Neutrophil (primary cell): ENCODE measurements at regions not wholly inside any gene's neighbourhood (a gene's known extent, or its start where the extent isn't known, plus 50 kb on each side); places are given as distances from the start of the nearest gene placed in this dataset.

Experiments
- H3K27ac ChIP-seq: fragments of 200-600 bp; sonication (generic); 2 replicates; pipeline ENCODE4 v1.5.1; 2016; ENCODE audit warnings: mild to moderate bottlenecking, moderate library complexity
- H3K27me3 ChIP-seq: fragments of 200-600 bp; sonication (generic); 2 replicates; pipeline ENCODE4 v1.6.0; 2016; ENCODE audit warnings: mild to moderate bottlenecking
- H3K36me3 ChIP-seq: fragments of 200-600 bp; sonication (generic); 2 replicates; pipeline ENCODE4 v1.5.1; 2017
- H3K4me1 ChIP-seq, 2 experiments: fragments of 200-600 bp in 1 of 2; sonication (generic) in 1 of 2; 1 replicate in 1 of 2; 2 replicates in 1 of 2; pipeline versions ENCODE4 v1.5.1 to v1.6.1; 2013 to 2016; ENCODE audit warnings: low read depth in 1 of 2, low read length in 1 of 2, mild to moderate bottlenecking in 1 of 2, moderate library complexity in 1 of 2; ENCODE audit not compliant: control insufficient read depth in 1 of 2, insufficient read depth in 1 of 2
- H3K4me3 ChIP-seq, 2 experiments: fragments of 200-600 bp in 1 of 2; sonication (generic) in 1 of 2; 1 replicate in 1 of 2; 2 replicates in 1 of 2; pipeline ENCODE4 v1.5.1; 2013 to 2016; ENCODE audit warnings: low read depth in 1 of 2, low read length in 1 of 2, mild to moderate bottlenecking in 1 of 2, moderate library complexity in 1 of 2
- H3K9me3 ChIP-seq: fragments of 200-600 bp; sonication (generic); 2 replicates; pipeline ENCODE4 v1.5.1; 2016
- TF ChIP-seq, protein P1 (sequence below): fragments of 200-600 bp; sonication (generic); IDR thresholded peaks from 2 replicates; pipeline ENCODE4 v1.5.1; 2016; ENCODE audit warnings: antibody characterized with exemption

- H3K4me1 ChIP-seq: no peaks in the 10 kb centered on the region
- H3K4me3 ChIP-seq: no peak overlapping the region
- TF ChIP-seq, protein P1, sequence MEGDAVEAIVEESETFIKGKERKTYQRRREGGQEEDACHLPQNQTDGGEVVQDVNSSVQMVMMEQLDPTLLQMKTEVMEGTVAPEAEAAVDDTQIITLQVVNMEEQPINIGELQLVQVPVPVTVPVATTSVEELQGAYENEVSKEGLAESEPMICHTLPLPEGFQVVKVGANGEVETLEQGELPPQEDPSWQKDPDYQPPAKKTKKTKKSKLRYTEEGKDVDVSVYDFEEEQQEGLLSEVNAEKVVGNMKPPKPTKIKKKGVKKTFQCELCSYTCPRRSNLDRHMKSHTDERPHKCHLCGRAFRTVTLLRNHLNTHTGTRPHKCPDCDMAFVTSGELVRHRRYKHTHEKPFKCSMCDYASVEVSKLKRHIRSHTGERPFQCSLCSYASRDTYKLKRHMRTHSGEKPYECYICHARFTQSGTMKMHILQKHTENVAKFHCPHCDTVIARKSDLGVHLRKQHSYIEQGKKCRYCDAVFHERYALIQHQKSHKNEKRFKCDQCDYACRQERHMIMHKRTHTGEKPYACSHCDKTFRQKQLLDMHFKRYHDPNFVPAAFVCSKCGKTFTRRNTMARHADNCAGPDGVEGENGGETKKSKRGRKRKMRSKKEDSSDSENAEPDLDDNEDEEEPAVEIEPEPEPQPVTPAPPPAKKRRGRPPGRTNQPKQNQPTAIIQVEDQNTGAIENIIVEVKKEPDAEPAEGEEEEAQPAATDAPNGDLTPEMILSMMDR: no peak
- no peaks in the 10 kb centered on the region for H3K36me3 ChIP-seq
- no peaks in the 10 kb centered on the region for H3K27me3 ChIP-seq
- no peak overlapping the region for H3K27ac ChIP-seq
- no peaks in the 10 kb centered on the region for H3K9me3 ChIP-seq
These were observed 82.7 kb downstream of the POLR2M start for GRCh38 chr15:57789225-57789624.

DNA sequence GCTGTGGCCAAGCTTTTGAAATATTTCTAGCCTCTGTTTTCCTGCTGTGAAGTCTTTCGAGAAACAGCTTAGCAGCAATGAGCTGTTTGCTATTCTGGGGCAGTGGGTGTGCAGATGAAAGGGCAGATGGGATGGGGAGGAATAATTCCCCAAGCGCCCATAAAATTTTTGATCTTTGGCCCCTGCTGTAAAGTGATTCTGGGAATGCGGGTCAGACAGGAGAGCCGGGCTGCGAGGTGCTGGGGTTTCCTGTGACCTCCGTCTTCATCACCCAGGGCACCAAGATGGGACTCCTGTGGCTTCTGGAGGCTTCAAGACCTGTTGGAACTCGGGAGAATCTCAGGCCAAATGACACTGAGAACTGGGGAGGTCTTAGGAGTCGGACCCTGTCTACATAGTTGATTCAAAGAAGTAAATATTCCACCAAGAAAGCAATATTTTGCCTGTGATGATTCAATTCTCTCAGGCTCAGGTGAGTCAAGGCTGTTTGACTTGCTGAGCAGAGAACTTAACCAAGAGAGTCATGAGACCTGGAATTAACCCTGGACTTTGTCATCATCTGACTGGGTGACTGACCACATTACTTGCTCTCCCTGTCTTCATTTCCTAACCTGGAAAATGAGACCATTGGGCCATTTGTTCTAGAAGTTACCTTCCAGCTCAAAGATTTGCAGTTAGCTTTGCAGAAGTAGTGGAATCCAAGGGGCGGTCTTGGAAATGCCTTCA is 86.4 kb downstream of the POLR2M start:
- TF ChIP-seq, protein P1: no peak
- no peak overlapping the region for H3K27ac ChIP-seq
- H3K4me3 ChIP-seq: no peak overlapping the region
- no peaks in the 10 kb centered on the region for H3K9me3 ChIP-seq
- no peaks in the 10 kb centered on the region for H3K27me3 ChIP-seq
- H3K36me3 ChIP-seq: no peaks in the 10 kb centered on the region
- no peaks in the 10 kb centered on the region for H3K4me1 ChIP-seq

DNA sequence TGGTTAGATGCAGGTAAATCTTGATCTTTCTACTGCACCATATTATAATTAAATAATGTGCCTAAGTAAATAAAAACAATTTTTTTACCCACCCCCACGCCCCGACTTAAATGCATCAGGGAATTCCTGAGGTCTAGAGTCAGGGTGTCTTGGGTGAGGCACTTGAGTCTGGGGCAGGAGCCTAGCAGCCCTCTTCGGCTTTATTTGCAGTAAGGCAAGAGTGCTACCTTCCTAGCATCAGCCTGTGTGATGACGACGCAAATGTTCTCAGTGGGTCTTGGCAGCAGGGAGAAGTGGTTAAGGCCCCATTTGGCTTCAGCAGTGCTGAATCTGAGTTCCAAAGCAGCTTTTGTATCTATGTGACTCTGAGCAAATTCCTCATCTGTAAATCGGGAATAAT is 88.7 kb downstream of the POLR2M start:
- no peaks in the 10 kb centered on the region for H3K9me3 ChIP-seq
- no peak overlapping the region for H3K4me3 ChIP-seq
- no peaks in the 10 kb centered on the region for H3K27me3 ChIP-seq
- no peak overlapping the region for H3K27ac ChIP-seq
- TF ChIP-seq, protein P1: no peak
- H3K4me1 ChIP-seq: no peaks in the 10 kb centered on the region
- no peaks in the 10 kb centered on the region for H3K36me3 ChIP-seq

DNA sequence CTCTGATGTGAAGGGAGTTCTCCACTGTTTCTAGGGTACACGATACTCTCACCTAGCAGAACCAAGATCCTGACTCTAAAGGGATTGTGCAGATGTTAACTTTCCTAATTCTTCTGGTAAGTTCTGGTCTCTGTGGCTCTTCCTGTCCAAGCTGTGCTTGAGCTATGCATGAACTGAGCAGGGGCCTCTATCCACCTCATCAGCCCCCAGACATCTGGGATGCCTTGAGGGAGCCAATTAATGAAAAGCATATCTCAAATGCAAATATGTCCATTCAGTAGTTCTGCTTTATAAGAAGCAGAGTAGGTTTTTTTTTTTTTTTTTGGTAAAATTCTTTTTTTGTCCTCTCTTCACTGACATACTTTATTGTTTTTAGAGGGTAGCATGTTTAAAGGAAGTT is 89.6 kb downstream of the POLR2M start:
- no peaks in the 10 kb centered on the region for H3K36me3 ChIP-seq
- H3K4me3 ChIP-seq: no peak overlapping the region
- H3K27me3 ChIP-seq: no peaks in the 10 kb centered on the region
- TF ChIP-seq, protein P1: no peak
- no peak overlapping the region for H3K27ac ChIP-seq
- no peaks in the 10 kb centered on the region for H3K9me3 ChIP-seq
- H3K4me1 ChIP-seq: no peaks in the 10 kb centered on the region

DNA sequence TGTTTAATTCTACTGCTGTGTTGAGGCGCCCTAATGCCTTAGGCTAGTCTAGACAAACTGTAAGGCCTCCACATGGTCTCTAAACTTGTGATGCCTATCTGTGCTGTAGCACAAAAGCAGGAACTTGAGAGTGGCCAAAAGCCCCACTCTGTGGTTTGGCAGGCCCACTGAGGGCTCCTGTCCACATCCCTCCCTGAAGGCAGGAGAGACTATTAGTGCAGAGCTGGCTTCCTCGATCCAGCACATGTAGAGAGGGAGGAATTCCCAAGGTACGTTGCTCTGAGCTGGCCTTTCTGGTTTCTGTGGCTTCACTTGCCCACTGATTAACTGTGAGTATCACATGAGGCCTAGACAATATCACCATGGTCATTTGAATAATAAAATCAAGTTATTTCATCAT is 90.6 kb downstream of the POLR2M start:
- Histone ChIP-seq H3K27ac (no peak overlapping the region), H3K9me3 (no peaks in the 10 kb centered on the region), H3K4me3 (no peak overlapping the region), H3K27me3 (no peaks in the 10 kb centered on the region), H3K36me3 (no peaks in the 10 kb centered on the region), H3K4me1 (no peaks in the 10 kb centered on the region)
- TF ChIP-seq, protein P1: no peak
